ENCODE measurements at regions not wholly inside any gene's neighbourhood (a gene's known extent, or its start where the extent isn't known, plus 50 kb on each side); places are given as distances from the start of the nearest gene placed in this dataset.

DNA sequence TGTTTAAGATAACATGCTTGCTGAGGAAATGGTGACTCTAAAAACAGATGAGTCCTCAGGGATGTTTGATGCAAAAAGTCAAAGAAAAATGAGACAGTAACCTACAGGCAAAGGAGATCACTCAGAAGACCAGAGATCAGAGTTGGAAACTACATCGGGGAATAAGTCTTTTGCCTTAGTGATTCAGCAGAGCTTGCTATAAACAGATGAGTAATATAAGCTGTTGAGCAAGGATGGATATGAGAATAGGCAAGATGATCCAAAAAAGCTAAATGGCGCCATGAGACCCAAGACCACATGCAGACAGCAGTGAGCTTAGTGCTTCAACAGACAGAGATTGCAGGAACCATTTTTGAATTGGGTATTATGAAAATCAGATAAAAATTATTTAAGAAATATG, 168.6 kb downstream of the POSTN start:
- no peaks in the 10 kb centered on the region for H3F3A ChIP-seq (ENCODE audit: low read length, unreplicated experiment)
- no TSS peak for BruUV-seq (replicated peaks)
- no peaks in the 10 kb centered on the region for H4K20me1 ChIP-seq (ENCODE audit: low read length)
- ChIA-PET CTCF (no interaction called here), POLR2A (ENCODE audit: unreplicated experiment) (no interaction called here)
- no peak overlapping the region for H3K4me3 ChIP-seq (ENCODE audit: low read length)
- no peaks in the 10 kb centered on the region for H3K4me1 ChIP-seq (ENCODE audit: insufficient read depth, low read length)
- no peaks in the 10 kb centered on the region for H3K36me3 ChIP-seq (ENCODE audit: low read depth, low read length)
- no peaks in the 10 kb centered on the region for H3K79me2 ChIP-seq (ENCODE audit: low read length)
- H3K9me3 ChIP-seq (ENCODE audit: low read length) = no peaks in the 10 kb centered on the region
- H2AFZ ChIP-seq (ENCODE audit: low read length) = no peak overlapping the region
- ATAC-seq (no peak), DNase-seq (no peak)
- H3K27me3 ChIP-seq (ENCODE audit: low read length) = no peaks in the 10 kb centered on the region
- intact Hi-C loops (cut with micrococcal nuclease) = no loop called here
- H3K9ac ChIP-seq (ENCODE audit: low read length) = no peak overlapping the region
- H3K27ac ChIP-seq (ENCODE audit: low read length) = no peak overlapping the region
- TF ChIP-seq EZH2 (IDR thresholded peaks at IDR 0.05; ENCODE audit: low read length, unreplicated experiment) (no peak), EZH2phosphoT487 (IDR thresholded peaks at IDR 0.05; ENCODE audit: borderline replicate concordance, low read length) (no peak)
- TF ChIP-seq, protein P1, sequence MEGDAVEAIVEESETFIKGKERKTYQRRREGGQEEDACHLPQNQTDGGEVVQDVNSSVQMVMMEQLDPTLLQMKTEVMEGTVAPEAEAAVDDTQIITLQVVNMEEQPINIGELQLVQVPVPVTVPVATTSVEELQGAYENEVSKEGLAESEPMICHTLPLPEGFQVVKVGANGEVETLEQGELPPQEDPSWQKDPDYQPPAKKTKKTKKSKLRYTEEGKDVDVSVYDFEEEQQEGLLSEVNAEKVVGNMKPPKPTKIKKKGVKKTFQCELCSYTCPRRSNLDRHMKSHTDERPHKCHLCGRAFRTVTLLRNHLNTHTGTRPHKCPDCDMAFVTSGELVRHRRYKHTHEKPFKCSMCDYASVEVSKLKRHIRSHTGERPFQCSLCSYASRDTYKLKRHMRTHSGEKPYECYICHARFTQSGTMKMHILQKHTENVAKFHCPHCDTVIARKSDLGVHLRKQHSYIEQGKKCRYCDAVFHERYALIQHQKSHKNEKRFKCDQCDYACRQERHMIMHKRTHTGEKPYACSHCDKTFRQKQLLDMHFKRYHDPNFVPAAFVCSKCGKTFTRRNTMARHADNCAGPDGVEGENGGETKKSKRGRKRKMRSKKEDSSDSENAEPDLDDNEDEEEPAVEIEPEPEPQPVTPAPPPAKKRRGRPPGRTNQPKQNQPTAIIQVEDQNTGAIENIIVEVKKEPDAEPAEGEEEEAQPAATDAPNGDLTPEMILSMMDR (conservative IDR thresholded peaks at IDR 0.05; ENCODE audit: low read depth, low read length) = no peak
- no peak overlapping the region for H3K4me2 ChIP-seq (ENCODE audit: low read length)
- H3K9me2 ChIP-seq (replicated peaks; ENCODE audit: low read length) = no peaks in the 10 kb centered on the region

DNA sequence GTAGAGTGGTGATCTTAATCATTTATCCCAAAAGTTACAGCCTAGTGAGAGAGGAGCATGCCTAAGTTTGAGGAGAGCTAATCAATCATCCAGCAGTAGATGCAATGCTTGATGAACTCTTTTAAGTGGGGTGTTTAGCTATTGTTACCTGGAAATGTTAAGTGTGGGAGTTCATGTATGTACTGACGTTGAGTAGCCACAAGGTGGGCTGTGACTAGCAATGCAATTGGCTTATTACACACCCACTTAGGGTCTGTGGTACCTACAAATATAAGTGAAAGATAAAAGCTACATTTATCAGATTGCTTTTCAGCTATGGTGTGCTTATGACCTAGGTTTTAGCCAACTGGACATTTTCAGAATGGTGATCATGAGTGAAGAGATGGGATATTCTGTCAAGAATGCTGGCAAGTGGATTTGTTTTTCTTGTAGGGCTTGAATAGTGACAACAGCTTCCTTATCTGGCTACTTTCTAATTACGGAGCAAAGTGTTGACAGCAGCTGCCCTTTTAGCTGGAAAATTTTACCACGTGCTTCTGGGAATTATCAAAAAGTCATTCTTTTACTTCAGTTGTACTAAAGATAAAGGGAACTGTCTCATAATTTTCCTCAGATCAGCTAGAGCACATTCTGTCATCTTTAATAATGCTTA, 170.6 kb downstream of the POSTN start:
- H3K9me3 ChIP-seq (ENCODE audit: low read length) = no peaks in the 10 kb centered on the region
- no peaks in the 10 kb centered on the region for H3K79me2 ChIP-seq (ENCODE audit: low read length)
- no peaks in the 10 kb centered on the region for H3K27me3 ChIP-seq (ENCODE audit: low read length)
- H3F3A ChIP-seq (ENCODE audit: low read length, unreplicated experiment) = no peaks in the 10 kb centered on the region
- H3K9ac ChIP-seq (ENCODE audit: low read length) = no peak overlapping the region
- no peak overlapping the region for H3K4me2 ChIP-seq (ENCODE audit: low read length)
- intact Hi-C loops (cut with micrococcal nuclease) = no loop called here
- no TSS peak for BruUV-seq (replicated peaks)
- CTCF ChIA-PET = no interaction called here
- no peak for DNase-seq
- TF ChIP-seq EZH2 (IDR thresholded peaks at IDR 0.05; ENCODE audit: low read length, unreplicated experiment) = no peak
- TF ChIP-seq, protein P1 (conservative IDR thresholded peaks at IDR 0.05; ENCODE audit: low read depth, low read length) = 0 out of 2 replicates have a peak, but pooled peaks have one; percentile 20
- no peaks in the 10 kb centered on the region for H4K20me1 ChIP-seq (ENCODE audit: low read length)
- no peak overlapping the region for H3K4me3 ChIP-seq (ENCODE audit: low read length)
- POLR2A ChIA-PET (ENCODE audit: unreplicated experiment) = no interaction called here
- no peak overlapping the region for H3K27ac ChIP-seq (ENCODE audit: low read length)
- no peak for ATAC-seq
- no peaks in the 10 kb centered on the region for H3K36me3 ChIP-seq (ENCODE audit: low read depth, low read length)
- H3K4me1 ChIP-seq (ENCODE audit: insufficient read depth, low read length) = no peaks in the 10 kb centered on the region
- H2AFZ ChIP-seq (ENCODE audit: low read length) = no peak overlapping the region
- no peaks in the 10 kb centered on the region for H3K9me2 ChIP-seq (replicated peaks; ENCODE audit: low read length)

DNA sequence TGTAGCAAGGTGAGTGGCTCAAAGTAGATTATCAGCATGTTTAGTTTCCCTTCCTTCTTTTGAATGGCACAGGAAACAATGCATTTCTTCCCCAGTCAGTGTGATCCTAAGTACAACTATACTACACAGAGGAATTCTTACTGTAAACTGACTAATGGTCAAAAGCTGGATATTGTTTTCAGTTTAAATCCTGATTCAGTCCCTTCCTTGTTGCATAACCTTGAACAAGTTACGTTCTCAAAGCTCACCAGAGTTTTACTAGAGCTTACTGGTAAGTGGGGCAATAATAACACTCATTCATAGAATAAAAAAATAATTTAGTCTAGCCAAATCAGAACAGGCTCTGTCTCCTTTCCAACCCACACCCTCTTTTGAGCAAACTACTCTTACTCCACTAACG, 180.1 kb downstream of the POSTN start:
- CTCF ChIA-PET = no interaction called here

More for the DNA sequence above, 180.1 kb downstream of the POSTN start:
- Histone ChIP-seq H4K20me1 (ENCODE audit: low read length) (no peaks in the 10 kb centered on the region), H3K9me2 (replicated peaks; ENCODE audit: low read length) (no peaks in the 10 kb centered on the region), H3K9me3 (ENCODE audit: low read length) (no peaks in the 10 kb centered on the region), H3K4me1 (ENCODE audit: insufficient read depth, low read length) (no peaks in the 10 kb centered on the region), H3K4me2 (ENCODE audit: low read length) (no peak overlapping the region), H3K79me2 (ENCODE audit: low read length) (no peaks in the 10 kb centered on the region), H3K36me3 (ENCODE audit: low read depth, low read length) (no peaks in the 10 kb centered on the region), H3K27me3 (ENCODE audit: low read length) (no peaks in the 10 kb centered on the region), H3K27ac (ENCODE audit: low read length) (no peak overlapping the region), H3K4me3 (ENCODE audit: low read length) (no peak overlapping the region), H2AFZ (ENCODE audit: low read length) (no peak overlapping the region), H3K9ac (ENCODE audit: low read length) (no peak overlapping the region), H3F3A (ENCODE audit: low read length, unreplicated experiment) (no peaks in the 10 kb centered on the region)
- TF ChIP-seq EZH2phosphoT487 (IDR thresholded peaks at IDR 0.05; ENCODE audit: borderline replicate concordance, low read length) (no peak), EZH2 (IDR thresholded peaks at IDR 0.05; ENCODE audit: low read length, unreplicated experiment) (no peak)
- TF ChIP-seq, protein P1 (conservative IDR thresholded peaks at IDR 0.05; ENCODE audit: low read depth, low read length) = no peak
- POLR2A ChIA-PET (ENCODE audit: unreplicated experiment) = no interaction called here
- intact Hi-C loops (cut with micrococcal nuclease) = no loop called here
- DNase-seq = no peak
- no TSS peak for BruUV-seq (replicated peaks)
- no peak for ATAC-seq
